HG03432 (cell line): ENCODE measurements at regions not wholly inside any gene's neighbourhood (a gene's known extent, or its start where the extent isn't known, plus 50 kb on each side); places are given as distances from the start of the nearest gene placed in this dataset.

Source experiments
- ATAC-seq: cut with Tn5 transposase; IDR thresholded peaks from one replicate; pipeline ENCODE4 v1.9.1; 2021; ENCODE audit warnings: mild to moderate bottlenecking, moderate library complexity; ENCODE audit not compliant: unreplicated experiment

DNA sequence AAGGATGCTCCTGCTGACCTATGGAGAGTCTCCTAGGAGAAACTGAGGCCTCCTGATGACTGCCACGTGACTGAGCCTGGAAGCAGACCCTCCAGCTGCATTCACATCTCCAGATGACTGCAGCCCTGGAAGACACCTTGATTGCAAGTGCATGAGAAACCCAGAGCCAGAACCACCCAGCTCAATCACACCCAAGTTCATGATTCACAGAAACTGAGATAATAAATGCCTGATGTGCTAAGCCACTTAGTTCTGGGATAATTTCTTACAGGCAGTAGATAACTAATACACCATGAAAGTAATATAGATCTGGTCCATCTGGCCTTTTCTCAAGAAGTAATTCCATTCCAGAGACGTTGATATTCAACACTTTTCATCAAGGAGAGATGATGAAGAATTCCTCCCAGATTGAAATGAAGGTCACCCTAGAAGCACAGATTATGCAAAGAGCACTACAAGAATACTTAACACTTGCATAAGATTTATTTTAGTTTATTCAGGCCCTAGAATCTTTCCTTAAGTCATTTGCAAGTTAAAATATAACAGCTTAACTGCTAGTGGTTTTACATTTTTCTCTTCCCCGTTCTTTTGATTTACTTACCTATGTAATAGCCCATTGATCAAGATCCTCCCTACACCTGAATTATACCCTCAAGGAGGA, 208.2 kb upstream of the INHBA start:
- ATAC-seq, result no peak

DNA sequence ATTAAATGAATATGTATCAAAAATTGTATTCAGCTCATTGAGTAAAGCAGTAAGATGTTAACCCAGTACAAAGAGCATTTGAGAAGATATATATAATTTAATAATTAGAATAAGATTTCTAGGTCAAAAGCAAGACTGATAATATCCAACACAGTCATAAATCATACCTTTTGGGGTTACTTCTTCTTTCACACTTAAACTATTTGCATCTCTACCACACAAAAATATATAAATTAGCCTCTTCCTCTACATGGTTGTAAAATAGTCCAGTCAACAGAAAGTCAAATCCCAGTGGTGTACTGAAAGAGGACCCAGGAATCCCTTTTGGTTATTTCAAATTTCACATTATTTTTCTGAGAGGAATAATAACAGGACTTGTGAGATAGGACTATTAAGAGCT, 204.6 kb upstream of the INHBA start:
- ATAC-seq, result no peak

DNA sequence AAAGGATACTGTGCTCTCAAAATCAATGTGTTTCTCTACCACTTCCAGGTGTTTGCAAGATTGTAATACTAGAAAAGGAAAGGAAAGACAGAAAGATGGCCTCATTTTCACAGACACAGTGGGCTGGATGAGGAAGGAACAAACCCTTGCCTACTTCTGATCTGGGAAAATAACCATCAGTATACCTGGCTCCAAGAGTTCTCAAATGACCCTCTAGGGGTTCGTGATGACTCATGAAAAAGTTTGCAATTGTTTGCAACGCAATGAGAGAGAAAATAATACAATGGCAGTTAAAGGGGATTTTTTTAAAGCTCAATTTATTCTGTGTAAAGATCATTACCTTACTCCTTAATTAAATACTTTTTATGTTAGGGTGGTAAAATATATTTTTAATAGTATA, 197.6 kb upstream of the INHBA start:
- no peak for ATAC-seq

DNA sequence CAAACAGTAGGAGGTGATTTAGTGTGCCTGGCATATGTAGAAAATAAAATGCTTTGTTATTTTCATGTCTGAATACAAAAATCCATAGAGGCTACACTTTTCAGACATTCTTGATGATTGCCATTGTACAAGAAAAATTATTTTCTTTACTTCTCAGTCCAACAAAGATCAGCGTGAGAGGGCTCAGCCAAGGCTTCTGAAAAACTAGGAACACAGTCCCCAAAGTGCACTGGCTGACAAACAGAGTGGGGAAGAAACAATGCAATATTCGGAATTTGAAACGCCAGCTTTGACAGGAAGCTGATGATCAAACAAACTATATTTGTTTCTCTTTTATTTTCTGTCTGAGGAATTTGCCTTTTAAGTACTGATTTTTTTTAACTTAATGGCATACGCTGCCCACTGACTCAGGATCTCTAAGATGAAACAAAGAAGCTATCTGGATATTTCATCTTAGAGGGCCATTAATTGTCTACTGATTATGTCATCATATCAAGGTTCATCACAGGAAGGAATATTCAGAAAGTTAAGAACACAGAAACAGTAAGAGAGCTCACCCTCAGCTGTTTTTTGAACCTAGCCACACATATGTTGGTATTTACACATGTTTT, 197.0 kb upstream of the INHBA start:
- no peak for ATAC-seq

DNA sequence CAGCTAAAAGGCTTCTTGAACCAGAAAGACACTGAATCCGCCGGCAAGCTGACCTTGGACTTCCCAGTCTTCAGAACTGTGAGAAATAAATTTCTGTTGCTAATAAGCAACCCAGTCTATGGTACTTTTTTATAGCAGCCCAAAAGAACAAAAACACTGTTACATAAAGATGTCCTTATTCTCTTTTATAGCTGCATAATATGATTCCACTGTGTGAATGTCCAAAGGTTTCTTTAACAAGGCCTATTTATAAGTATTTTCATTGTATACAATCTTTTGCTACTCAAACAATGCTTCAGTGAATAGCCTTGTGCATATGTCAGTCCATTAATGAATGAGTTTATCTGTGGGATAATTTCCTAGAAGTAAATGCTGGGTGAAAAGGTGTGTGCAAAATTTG, 190.8 kb upstream of the INHBA start:
- no peak for ATAC-seq

DNA sequence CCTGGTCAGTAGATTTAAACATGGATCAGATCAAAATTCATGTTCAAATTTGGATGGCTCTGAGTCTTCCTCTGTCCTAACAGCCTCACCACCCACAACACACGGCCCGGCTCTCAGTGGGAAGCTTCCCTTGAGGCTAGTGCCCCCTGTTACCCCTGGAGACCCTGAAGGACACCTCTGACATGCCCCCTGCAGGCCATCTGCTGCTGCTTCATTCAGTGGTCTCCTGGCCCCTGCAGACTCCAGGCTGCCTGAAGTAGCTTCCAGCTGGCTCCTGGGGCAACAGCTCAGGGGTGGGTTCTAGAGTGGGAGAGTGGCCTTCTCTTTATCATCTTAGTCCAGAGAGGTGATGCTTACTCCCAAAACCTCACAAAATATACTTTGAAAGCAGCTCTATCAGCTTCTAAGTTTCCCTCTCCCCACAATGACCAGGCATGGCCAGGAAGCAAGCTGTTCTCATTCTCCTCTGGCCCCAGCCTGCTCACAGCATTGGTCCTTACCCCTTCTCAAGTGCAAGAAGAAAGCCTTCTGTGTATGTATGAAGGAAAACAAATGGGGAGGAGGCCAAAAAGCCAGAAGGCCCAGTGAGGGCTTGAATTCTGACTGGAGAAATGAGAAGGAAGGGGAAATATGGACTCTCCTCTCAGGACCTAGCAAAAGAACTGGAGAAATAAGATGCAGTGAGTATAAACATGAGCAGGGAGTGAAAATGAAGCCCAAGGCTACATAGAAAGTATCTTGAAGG, 189.6 kb upstream of the INHBA start:
- ATAC-seq, result no peak

DNA sequence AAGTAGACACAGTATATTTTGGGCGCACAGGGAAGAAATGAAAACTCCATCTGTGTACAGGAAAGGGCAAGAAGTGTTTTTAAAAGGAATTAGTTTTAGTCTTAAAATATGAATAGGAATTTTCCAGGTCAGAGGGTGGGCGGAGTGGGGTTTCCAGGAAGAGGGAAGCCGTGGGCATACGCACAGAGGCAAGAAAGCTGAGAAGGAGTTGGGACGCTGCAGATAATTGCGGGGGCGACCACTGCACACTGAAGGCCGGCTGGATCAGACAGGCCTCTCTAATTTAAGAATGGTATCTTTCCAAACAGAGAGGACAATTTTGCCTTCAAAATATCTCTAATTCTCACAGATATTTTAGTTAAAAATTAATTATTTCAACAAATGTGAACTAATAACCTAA, 189.1 kb upstream of the INHBA start:
- no peak for ATAC-seq

DNA sequence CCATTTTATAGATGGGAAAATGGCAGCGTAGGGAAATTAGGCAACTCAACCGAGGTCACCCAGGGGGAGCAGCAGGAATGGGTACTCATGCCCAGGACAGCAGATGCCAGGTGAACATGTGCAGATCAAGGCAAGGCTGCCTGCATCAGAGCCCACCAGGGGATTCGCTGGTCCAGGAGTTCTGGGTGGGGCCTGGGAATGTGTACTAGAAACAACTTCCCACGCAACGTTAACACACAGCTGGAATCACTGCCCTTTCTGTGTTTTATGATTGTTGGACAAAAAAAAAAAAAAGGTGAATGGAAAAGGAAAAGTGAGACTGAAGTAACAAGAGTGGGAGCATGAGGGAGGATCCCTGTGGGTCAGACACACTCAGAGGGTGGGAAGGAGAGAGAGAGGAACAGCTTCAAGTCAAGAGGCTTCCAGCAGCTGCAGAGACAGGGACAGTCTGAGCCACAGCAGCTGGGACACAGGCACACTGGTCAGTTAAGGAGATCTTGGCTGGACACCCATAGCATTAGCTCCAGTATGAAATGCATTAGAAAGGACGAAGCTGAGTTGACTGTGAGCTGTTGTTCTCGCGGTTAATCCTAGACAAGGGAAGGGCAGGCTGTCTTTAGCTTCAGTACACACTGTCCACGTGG, 187.9 kb upstream of the INHBA start:
- ATAC-seq, result no peak

DNA sequence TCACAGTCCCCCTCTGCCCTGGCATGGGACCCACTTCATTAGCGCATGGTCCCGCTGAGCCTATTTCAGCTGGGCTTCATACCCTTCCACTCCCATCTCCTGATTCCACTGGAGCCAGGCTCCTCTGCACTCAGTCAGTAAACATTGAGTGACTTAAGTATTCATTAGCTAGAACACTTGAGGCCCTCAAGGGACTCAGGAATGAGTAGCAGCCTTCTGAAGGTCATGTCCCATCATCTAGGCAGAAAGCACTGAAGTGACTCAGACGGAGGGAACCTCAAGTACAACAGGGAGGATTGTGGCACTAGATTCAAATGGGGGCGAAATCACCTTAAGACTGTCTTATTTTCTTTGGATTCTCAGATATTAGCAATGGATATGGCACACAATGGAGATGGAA, 186.6 kb upstream of the INHBA start:
- peak; percentile 17 for ATAC-seq

DNA sequence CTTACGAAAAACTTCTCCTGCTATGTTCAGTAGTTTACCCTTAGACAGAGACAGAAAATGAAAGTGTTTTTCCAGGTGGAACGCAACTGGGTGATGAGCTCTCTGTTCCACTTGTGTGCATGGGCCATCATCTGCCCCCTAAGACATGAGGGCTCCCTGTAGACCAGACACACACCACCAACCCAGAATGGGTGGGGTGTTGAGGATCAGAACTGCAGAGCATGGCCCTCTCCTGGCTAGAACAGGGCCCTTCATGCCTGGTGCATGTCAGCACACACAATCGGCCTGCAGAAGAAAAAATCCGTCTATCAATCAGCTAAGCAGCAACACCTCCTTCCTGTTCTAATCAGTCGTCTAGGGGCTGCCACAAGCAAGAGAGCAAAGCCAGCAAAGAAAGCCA, 186.2 kb upstream of the INHBA start:
- ATAC-seq, result peak; percentile 64

DNA sequence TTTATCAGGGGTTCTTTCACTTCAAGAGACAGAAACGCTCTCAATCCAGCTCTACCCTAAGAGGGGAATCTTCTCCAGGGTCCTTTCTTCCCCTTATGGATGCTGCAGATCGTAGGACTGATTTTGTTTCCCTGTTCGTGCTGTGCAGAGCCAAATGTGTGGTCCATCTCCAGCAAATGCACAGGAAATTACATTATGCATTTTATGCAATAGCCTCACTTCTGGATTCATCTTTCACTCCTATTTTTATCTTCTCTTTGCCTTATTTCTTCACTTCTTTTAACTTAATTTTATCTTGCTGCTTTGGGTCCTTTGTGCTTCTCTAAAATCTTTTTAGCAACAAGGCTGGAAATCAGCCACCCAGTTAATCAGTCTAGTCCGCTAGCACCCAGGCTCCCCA, 184.5 kb upstream of the INHBA start:
- ATAC-seq, result no peak

DNA sequence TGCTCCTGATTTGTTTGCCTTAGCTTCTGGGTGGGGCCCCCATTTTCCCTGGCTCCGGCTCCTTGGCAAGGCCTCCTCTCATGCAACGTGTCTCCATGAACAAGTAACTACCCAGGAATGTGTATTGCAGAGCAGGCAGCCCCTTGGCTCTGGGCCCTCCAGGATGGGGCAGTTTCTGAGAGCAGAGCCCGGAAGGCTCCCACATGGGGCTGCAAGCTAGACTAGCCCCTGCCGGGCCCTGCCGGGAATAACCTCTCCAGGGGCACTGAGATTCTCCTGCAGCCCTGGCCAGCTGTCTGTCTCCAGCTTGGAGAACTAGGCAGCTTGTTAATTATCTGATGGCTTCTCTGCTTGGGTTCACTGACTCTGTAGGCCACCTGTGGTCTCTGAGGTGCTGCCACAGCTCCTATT, 184.0 kb upstream of the INHBA start:
- ATAC-seq, result no peak

DNA sequence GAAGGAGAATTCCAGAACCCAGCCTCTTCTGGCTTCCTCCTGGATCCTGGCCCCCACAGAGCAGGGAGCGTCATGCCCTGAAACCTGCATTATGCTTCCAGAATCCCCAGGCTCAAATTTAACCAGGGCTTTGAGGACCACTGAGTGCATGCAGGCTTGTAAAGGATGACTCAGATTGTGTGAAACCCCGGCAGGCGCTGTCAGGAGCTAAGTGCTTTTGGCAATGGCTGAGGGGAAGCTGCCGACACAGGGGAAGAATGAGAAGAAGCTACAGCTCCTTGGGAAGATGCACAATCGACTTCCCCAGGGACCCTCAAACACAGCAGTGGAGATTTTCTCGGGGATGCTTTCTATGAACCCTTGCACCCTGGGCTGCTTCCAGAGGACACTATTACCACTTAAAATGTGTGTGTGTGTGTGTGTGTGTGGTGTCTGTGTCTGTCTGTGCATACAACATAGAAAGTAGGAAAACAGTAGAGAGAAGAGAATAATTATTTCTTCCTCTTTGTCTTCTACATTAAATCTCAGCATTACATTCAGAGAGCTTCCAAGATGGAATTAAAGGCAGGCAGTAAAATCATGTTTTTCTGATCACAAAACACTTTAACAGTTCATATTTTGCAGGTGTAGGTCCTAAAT, 183.5 kb upstream of the INHBA start:
- no peak for ATAC-seq

DNA sequence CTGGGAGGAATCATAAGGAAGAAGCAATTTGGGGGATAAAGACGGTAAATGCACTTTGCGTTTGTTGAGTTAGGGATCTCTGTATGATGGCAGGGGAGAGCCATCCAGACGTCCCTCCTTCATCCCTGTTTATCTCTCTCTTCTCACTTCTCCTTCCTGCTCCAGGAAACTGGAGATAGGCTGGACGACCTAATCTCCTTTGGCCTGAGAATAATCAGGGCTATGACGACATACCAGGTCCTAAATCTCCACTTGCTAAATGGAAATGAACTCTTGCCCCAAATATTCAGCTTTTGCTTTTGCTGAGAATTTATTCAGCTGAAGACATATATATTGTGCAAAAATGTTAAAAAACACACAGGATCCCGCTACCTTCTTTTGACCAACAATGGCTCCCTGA, 182.9 kb upstream of the INHBA start:
- no peak for ATAC-seq

DNA sequence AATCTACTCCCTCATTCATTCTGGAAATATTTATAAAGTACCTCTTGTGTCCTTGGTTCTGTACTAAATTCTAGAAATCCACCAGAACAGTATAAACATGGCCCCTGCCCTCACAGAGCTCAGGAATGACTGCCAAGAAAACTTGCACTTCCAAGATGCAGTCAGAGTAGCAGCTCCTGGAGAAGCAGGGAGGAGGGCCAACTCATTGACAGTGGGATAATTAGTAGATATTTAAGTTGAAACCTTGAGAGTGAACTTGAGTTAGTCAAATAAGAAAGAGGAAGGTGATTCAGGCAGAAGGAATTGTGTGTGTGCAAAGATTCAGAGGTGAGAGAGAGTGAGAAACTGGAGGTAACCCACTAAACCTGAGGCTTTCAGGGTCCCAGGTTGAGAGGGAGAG, 182.2 kb upstream of the INHBA start:
- no peak for ATAC-seq

DNA sequence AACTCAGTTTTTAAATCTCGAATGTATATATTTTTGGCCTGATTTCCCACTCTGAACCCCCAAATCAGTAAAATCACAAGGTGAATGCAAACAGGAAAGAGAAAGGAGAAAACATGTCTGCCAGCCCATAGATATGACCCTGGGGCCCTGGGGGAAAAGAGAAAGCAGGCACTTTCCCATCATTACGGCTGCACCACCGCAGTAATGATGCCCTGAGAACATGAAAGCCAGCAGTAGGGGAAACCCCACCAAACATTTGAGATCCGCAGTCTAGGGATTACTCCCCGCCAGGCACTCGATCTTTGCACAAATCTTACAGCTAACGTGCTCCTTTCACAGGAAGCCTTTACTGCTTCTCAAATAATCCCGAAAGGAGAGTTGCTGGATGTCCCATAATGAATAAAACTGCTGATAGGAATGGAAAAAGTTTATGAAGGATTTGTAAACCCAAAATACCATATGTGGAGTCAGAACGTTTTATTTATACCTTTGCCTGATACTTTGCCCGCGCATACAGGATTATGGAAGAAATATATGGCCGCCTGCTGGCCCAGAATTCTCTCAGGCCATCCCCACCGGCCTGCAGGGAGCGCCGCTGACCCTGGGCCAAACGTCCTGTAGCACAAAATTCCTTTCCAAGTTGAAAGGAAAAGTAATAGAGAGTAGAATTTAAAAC, 180.0 kb upstream of the INHBA start:
- ATAC-seq, result peak; percentile 43

DNA sequence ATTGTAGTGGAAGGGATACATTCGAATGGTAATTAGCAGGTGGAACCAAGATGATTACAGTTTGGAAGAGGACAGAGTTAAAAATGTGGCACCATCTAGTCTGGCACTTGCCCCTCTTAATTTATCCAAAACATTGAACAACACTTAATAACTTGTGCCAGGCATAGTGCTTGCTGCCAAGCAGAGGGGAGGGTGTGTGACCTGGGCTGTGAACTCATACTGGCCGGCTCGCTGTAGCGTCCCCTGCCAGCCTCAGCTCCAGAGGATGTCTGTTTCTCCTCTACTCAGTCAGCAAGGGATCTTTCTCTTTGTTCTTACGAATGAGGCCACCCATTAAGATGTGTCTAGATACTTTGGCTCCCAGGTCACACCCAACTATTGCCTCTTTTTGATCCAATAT, 179.4 kb upstream of the INHBA start:
- ATAC-seq, result peak; percentile 5

DNA sequence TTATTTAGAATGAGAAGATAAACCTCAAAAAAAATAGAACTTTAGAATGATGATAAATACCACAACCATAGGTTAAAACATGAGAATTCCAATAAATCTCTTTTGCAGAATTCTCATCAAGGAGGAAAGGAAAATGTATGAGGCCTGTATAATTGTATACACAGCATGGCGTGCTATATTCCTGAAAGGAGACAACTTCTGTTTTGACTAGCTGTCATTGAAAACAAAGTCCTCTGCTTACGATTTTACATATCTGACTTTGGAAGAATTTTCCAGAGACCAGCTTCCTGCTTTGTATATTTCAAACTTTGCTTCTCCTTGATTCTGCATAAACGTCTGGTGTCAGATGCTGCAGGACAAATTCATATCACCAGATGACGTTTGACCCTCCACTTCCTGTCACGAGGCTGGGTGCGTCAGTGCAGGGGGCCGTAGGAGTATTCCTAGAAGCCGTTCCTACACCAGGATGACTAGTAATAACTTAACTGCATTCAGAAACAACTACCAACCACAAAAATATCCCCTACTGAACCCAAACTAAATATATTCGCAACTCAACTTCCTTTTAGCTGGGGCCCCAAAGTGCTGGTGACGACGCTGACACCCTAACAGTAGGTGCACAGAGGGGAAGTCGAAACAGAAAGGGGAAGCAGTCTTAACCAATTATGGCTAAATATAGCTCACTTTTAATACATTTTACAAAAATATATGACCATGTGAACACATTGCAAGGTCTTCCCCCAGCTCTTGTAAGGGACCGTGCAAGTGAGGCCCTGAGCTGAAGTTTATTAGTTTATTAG, 178.6 kb upstream of the INHBA start:
- peak; percentile 94 for ATAC-seq

DNA sequence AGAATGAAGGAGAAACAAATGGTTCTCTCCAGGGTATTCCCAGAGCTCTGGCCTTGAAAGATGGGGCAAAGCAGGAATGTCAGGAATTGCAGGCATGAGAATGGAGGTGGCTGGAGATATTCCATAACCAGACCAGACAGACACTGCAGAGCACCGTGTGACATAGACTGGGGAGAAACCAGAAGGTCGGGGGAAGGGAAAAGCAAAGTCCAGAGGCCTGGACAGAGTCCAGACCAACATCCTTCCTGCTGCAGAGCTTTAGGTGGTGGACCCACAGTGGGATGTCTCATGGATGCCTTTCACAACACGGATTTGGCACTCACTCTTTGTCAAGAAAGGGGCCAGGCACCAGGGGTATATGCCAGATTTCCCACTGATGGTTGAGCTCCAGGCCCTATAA, 177.2 kb upstream of the INHBA start:
- no peak for ATAC-seq

DNA sequence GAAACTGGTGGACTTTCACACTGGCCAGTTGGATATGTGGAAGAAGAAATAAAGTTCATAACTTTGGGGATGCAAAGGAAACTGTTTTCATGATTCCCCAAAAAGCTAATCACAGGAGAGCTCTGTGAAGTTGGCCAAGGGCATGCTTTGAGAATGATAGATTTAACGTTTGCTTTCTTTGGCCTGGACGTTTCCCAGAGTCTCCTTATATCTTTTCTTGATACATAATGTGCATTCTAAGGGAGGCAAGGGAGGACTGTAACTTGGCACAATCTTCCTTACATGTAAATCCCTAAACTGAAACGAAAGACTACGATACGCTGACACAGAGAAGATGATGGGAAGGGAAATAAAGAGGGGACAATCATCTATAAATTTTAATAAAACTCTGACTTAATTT, 176.5 kb upstream of the INHBA start:
- ATAC-seq, result no peak
